HEK293 (cell line): ENCODE measurements at regions not wholly inside any gene's neighbourhood (a gene's known extent, or its start where the extent isn't known, plus 50 kb on each side); places are given as distances from the start of the nearest gene placed in this dataset.

Experiments used
- CTCF ChIP-seq: fragments of 450-650 bp; formaldehyde crosslinking; IDR thresholded peaks from 2 replicates; pipeline ENCODE4 v1.5.1; 2016; ENCODE audit warnings: missing biosample characterization, missing genetic modification characterization
- PBX3 ChIP-seq: sonication (generic); formaldehyde crosslinking; IDR thresholded peaks from 2 replicates; pipeline ENCODE4 v1.8.1; 2022; ENCODE audit warnings: mild to moderate bottlenecking, moderate library complexity, missing genetic modification reagents
- ZNF16 ChIP-seq: fragments of 450-650 bp; formaldehyde crosslinking; IDR thresholded peaks from 2 replicates; pipeline ENCODE4 v1.5.1; 2016; ENCODE audit warnings: low read depth, missing biosample characterization, missing genetic modification characterization
- ZNF175 ChIP-seq: fragments of 450-650 bp; formaldehyde crosslinking; IDR thresholded peaks from 2 replicates; pipeline ENCODE4 v1.5.1; 2016; ENCODE audit warnings: missing biosample characterization, missing genetic modification characterization
- ZNF274 ChIP-seq, 2 experiments: fragments of 200-500 bp in 1 of 2; fragments of 450-650 bp in 1 of 2; sonication (Bioruptor generic) in 1 of 2; formaldehyde crosslinking in 1 of 2; IDR thresholded peaks; 2 replicates each; pipeline versions ENCODE4 v1.5.1 to v1.6.1; 2014 to 2016; ENCODE audit warnings: borderline replicate concordance in 1 of 2, inconsistent platforms in 1 of 2, low read length in 1 of 2, missing biosample characterization in 1 of 2, missing genetic modification characterization in 1 of 2
- ZNF785 ChIP-seq: fragments of 450-650 bp; formaldehyde crosslinking; IDR thresholded peaks from 2 replicates; pipeline ENCODE4 v1.5.1; 2016; ENCODE audit warnings: missing biosample characterization, missing genetic modification characterization

- TF ChIP-seq PBX3 (no peak), ZNF785 (tag by site-specific recombination) (no peak), ZNF175 (no peak), ZNF16 (tag by site-specific recombination) (no peak), CTCF (tag by site-specific recombination) (no peak), ZNF274 (IDR thresholded peaks at IDR 0.05; ENCODE audit: low read length) (no peak), ZNF274 (tag by site-specific recombination; IDR thresholded peaks at IDR 0.05; ENCODE audit: borderline replicate concordance) (no peak)
Measured at GRCh38 chr1:72759486-72759885, 477.1 kb upstream of the NEGR1 start.
